ENCODE measurements at regions not wholly inside any gene's neighbourhood (a gene's known extent, or its start where the extent isn't known, plus 50 kb on each side); places are given as distances from the start of the nearest gene placed in this dataset.

DNA sequence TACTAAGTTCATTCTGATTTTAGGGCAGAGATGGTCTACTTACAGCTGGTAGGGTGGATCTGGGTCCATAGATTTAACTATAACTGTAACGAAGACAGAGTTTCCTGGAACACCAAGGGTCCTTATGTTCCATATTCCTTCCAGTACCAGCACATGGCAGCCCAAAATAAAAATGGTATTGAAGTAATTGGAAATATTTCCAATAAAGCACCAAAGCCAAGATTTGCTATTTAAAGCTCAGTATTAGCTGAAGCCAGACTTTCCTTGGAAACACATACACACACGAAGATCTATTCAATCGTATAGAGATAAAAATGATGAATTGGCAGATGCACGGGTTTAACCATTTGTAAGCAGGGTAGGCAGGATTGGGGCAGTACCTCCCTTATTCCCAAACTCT, 289.1 kb upstream of the SORCS1 start:
- DNase-seq, result no peak

DNA sequence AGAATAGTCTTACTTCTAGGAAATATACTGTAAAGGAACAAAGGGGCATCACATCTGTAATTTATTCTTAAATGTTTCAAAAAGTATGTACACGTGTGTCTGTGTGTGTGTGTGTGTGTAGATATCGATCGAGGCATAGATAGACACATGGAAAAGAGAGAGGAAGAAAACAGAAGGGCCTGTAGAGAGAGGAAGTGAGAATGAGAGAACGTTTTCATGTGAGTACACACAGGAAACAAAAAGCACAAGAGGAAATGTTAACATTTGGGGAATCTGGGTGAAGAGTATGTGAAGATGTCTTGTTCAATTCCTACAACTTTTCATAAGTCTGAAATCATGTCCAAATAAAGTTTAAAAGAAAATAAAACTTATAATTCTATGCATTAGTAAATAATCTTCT, 286.5 kb upstream of the SORCS1 start:
- no peak for DNase-seq

DNA sequence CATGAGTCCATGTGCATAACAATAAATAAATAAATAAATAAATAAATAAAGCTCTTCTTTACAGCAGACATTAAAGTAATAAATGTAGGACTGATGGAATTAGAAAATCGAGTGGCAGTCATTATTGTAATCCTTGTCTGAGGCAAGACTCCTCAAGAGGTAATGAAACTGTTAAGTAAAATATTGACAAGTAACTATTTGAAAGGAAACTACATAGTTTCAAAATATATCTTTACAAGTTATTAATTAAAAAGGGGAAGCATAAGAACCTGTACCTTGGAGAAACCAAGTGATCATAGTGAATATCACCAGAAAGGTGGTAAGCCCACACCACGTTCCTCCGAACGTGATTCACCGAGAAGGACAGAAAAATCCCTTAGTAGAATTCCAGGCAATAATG, 285.6 kb upstream of the SORCS1 start:
- no peak for DNase-seq

DNA sequence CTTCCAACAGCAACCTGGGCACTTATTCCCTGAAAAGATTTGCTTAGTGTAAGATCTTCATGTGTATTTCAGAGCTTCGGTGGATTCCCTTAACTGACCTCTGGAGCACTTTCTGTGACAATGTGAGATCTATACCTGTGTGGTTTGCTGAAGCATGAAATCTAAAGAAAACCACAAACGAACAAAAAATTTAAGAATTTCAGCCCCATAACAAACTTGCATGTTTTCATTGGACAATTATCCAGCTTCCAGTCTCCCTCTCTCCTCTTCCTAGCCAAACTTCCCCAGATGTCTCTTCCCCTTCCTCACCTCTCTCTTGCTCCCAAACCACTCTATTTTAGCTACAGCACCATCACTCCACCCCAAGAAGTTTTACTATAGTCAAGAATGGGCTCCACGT, 279.9 kb upstream of the SORCS1 start:
- DNase-seq, result no peak

DNA sequence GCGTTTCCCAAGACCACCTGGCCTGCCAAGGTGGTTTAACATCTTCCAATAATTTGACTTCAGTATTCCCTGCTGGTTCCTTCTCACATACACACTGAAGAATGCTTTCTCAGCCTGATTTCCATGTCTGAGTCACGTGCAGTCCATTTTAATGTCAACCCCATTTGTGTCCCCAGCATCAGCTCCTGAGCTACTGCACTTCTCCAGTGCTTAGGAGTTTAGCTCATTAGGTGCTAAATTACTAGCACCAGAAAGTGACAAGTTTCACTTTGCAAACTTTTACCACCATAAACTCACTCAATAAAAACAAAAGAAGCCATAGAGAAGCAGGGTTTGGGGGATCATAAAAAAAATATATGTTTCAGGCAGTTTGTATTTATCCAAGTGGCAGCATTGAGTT, 279.3 kb upstream of the SORCS1 start:
- peak; percentile 26 for DNase-seq

DNA sequence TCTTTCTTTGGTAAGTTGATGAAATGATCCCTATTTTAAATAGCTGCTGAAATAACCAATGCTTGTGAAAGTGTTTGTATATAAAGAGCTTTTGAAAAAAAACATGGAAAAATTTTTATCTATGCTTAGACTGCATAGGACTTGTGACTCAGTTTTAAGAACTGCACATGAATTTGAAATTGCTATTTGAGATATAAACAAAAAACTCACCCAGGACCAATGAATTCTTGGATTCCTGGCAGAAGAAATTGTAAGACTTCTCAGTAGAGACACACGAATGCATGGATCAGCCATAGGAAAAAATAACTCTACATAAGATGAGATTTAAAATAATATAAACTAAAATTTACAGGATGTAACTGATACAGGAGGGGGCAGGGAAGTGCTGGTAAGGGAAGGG, 278.8 kb upstream of the SORCS1 start:
- DNase-seq, result no peak

DNA sequence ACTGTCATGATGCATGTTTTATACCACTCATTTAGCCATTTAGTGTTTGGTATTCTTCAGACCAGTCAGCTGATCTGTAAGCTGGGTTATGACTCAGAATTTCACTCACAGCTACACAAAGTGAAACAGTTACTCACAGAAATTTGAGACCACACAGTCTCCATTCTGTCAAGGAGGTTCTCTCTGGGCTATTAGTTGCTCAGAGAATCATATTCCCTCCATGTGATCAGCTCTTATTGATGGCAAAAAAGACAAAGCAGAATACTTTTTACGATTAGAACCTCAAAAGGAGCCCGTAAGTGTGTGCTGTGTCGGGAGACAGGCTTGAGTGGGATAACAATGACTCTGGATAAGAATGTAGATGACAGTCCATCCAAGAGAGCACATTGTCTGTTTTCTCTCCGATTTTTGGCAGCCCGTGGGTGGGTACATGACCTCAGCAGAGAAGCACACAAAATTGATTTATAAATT, 277.6 kb upstream of the SORCS1 start:
- DNase-seq, result no peak

DNA sequence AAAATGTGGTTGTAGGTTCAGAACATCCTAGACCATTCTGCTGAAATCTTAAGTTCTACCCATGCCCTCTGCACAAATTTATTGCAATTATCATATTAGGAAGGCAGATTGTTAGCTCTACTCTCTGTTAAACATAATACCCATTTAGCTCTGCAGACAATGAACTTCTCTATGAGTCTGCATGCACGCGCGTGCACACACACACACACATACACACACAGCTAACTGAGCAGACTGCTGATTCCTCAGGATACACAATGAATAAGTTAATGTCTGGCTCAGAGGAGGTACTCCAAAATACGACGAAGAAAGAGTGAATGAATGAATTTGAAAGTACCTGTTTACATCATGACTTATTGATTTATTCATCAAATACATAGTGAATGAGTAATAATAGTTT, 276.2 kb upstream of the SORCS1 start:
- no peak for DNase-seq

DNA sequence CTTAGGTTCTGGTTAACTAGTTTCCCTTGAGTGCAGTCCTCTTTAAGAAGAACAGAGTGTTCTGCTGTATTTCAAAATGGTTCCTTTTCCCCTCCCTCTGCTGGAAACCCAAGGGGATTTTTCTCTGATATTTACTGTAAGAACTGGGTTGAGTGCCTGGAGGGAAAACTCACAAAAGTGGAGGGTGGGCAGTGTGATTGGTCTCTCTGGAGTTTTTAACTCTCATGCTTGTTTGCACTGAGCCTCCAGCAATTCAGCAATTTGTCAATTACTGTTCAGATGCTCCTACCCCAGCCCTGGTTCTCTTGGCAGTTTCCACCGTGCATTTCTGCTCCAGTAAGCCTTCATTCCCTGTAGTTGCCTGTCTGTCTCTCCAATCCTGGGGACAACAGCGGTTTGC, 273.4 kb upstream of the SORCS1 start:
- DNase-seq, result peak; percentile 61

DNA sequence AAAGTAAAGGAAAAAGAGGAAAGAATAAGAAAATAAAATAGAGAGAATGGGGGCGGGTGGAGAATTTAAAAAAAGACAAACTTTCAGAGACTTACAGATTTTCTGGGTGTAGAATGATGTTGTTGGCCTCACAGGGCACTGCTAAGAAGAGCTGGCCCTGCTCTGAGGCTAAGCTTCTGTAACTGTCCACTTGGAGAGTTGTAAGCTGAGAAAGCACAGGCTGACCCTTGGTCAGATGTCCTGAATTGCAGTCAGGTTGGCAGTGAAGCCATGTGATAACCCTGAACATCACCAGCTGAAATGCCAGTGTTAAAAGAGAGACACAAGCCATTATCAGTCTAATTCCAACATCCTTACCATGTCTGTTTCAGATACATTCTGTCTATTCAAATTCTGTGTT, 272.1 kb upstream of the SORCS1 start:
- no peak for DNase-seq

DNA sequence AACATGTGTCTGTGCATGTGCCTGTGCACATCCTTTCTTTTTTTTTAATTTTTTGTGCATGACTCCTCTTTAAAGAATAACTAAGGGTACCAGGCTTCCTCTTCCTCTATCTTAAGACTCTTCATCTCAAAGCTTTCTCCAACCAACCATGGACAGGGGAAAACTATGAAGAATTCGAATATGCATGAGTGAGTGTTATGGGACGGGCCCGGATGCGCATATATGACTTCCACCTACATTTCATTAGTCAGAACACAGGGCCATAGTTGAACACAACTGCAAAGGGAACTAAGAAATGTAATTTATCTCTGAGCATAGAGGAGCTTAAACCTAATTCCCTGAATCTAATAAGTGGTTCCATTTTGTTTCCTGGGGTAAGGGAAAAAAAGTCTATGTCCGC, 270.3 kb upstream of the SORCS1 start:
- DNase-seq, result no peak

DNA sequence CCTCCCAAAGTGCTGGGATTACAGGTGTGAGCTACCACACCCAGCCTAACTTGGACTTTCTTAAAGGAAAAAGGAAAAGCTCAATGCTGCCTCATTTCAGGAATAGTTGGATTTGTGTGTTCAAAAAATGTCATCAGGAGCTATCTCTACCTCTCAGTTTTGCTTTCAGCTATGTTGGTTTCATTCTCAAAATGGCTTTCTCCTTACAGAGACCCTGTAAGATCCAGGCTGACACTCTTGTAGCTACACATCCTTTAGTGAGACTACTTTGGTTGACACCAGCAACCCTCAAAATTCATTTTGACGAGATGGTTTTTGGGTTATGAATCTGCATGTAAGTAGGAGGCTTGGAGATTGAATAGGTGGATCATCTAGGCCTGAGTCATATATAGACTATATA, 269.7 kb upstream of the SORCS1 start:
- no peak for DNase-seq

DNA sequence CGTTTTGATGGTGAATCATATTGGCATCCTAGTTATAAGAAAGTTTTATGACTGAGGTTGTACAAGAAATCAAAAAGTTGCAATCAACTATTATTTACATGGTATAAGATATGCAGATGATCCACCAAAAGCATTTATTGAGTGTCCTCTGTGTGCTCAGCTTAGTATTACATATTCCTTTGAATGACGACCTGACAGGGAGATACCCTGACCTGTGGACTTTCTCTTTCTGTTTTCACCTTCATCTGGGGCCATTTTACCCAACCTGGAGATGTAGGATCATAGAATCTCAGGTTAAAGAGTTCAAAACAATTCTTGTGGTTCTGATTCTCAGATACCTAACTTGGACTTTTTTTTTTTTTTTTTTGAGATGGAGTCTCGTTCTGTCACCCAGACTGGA, 269.1 kb upstream of the SORCS1 start:
- DNase-seq, result no peak

DNA sequence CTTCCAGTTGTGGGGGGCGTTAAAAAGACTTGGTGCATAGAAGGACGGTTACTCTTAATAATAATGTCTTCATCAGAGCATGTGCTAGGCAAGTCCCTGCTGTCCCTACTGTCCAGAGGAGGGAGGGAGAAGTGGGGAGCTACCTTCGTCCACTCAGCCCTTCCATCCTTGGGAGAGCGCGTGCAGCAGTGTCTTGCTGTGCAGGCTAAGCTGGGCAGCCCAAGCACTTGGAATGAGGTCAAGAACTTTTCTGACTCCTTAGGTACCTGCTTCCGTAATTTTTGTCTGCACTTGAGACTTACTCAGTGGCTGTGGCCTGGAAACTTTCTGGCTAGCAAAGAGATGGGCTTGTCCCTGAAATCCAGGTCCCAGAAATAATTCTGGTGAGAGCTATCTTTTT, 265.9 kb upstream of the SORCS1 start:
- no peak for DNase-seq

DNA sequence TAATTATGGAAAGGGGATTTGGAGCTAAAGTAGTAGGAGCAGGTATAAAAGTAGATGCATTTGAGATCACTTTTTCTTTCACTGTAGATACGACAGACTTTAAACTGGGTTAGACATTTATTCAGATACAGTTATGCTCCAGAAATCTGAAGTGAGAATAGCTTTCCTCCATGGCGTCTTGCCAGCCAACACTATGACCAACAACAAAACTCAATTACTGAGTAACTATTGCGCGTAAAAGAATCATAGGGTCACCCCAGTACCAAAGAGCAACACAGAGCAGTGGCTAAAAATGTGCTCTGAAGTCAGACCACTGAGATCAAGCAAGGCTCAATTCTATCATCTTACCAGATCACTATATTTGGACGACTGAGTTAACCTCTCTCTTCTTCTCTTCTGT, 262.5 kb upstream of the SORCS1 start:
- no peak for DNase-seq

DNA sequence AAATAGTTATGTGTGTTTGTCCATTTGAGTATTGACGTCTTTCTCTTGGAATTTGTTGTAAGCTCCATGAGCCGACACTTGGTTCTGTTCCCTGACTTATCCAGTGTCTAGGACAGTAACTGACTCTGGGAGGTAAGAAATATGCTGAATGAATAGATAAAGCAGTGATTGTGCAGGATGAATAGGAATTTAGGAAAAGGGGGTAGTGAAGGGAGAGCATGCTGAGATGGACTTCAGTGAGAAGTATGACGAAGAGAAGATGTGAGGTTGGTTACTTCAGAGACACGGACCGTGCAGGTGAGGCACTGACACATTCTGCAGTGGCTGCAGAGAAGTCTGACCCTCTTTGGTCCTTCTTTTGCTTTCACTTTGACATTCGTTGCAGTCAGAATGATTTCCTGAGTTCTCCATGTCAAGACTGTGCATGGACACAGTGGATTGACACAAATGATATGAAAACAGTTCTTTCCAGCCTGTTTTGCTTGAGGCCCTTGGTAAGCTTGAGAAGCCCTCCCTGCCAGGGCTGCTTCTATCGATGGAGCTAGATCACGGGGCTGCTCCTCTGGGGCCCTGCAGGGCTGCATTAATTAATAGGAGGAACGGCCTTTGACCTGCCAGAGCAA, 261.5 kb upstream of the SORCS1 start:
- peak; percentile 40 for DNase-seq

DNA sequence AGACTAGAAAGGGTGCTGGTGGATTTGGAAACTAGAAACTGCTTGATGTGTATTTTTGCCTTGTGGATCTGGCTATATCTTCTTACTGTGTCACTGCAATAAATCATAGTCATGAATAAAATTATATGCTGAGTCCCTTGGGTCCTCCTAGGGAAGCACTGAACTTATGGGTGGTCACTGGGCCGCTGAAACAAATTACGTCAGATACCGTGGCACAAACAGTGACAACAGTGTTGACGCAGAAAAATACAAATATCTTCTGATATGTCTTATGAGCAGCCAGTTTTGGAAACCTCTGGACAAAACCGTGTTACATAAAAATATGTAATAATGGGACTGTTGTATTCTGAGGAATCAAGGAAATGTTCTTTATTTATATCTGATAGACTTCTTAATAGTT, 260.1 kb upstream of the SORCS1 start:
- no peak for DNase-seq

DNA sequence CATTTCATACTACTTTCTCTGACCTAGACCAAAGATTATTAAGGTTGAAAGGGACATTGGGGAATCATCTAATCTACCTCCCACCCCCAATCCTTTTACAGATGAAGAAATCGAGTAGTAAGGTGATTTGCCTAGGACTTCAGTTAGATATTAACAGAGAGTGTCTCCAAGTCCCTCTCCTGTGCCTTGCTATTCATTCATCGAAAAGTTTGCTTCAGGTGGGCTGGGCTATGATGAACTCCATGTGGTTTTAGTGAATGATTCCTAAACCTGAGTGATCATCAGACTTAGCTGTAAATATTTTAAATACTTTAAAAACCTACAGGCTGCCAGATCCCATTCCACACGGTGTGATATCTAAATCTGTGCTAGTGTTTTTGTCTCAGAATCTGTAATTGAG, 259.4 kb upstream of the SORCS1 start:
- DNase-seq, result no peak

DNA sequence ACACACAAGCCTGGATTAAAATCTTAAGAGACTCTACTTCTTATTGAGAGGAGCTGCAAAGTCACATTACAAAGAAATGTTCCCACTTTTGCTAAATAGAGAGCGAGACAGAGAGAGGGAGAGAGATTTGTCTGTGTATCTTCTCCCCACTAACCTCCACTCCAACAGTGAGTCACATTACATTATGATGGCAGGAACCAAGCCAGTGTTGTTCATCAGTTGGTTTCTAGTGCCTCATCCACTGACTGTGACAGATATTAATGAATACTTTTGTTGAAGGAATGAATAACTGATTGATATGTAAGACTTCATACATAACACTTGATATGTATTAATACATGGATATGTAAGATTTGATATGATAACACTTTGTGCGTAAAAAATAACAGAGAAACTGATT, 258.2 kb upstream of the SORCS1 start:
- DNase-seq, result no peak

DNA sequence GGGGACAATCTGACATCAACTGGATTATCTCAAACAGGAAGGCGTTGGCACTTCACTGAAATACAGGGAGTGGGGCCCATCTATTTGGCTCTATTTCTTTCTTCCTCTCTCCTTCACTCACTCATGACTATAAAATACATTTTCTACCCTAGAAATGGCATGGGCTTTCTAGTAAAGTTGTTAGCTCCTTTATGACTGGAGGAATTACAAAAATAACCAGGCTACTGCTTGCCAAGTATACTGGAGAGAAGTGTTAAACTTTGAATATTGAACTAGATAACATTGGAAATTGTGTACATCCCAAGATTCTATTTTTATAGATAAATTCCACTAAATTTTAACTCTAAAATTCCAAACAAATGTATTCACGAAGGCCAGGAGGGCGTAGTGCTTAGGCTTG, 255.7 kb upstream of the SORCS1 start:
- no peak for DNase-seq

DNA sequence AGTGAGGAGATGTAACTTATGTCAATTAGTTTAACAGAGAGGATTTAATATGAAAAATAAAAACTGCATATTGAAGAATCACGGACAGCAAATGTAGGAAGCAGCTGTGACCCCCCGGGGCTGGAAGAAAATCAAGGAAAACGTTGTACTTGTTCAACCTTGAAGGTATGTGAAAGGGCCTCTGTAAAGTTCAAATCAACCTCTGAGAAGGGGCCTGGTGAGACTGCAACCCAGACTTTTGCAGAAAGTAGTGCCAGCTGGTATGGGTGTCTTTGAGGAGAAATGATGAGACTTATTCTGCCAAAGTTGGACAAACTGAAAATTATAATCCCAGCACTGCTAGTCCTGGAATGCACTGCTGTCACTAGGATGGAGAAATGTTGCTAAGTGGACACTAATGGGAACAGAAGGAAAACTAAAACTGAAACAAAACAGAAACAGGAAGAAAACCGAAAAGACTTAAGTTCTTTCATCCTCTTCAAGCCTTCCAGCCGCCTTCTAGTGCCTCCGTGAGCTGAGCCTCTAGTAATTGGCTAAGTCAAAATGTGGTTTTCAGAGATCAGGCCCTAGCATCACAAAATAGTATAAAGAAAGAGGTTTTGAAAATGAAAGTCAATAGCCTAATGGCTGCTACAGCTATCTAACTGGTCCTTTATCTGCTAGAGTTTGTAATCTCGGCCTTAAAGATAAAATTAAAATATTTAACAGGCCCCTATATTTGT, 253.7 kb upstream of the SORCS1 start:
- no peak for DNase-seq

DNA sequence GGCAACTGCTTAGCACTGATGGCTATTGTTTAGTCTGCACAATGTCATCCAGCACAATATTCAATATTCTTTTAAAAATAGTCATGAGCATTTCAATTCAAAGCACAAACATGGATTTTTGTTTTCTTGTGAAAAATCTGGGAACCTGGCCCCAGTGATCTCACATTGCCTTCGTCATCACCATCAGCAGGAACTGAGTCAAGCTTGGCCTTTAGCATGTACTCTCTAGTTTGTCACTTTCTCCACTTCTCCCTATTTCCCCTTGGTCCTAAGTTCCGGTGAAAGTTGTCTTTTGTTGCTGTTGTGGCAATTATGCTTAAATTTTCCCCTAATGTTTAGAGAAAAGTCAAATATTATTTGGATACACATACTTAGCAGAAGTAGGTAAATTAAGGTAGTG, 252.9 kb upstream of the SORCS1 start:
- no peak for DNase-seq

DNA sequence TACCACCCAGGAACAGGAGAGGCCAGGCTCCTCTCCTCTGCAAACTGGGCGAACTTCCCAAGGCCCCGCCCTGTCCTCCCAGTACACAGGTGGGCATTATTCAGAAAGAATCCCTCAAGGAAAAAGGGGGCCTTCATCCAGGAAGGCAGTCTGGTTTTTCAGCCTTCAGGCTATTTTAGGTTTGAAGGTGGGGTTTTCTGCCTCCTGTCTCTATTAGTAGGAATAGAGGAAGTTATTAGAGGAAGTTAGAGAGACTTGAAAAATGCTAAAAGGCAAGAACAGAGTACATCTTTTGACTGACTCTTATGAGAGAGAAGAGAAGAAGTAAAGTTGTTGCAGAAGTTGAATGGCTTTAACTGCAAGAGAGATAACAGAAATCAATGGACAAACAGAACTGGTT, 250.9 kb upstream of the SORCS1 start:
- DNase-seq, result no peak

DNA sequence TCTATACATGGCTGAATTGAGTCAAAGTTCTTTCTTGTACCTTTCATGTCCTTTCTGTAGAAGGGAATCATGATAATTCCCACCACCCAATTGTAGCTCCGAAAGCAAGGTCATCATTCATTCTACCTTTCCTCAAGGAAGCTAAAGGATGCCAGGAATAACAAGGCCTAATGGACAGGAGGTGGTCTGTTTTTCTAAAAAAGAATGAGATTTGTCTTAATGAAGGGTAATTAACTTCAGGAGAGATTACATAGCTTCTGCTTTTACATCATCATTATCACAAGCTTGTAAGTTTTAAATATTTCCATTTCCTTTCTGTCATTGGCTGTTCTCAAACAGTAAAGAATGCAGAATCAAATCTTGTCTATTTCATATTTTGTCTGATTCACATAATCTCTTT, 249.5 kb upstream of the SORCS1 start:
- DNase-seq, result no peak

DNA sequence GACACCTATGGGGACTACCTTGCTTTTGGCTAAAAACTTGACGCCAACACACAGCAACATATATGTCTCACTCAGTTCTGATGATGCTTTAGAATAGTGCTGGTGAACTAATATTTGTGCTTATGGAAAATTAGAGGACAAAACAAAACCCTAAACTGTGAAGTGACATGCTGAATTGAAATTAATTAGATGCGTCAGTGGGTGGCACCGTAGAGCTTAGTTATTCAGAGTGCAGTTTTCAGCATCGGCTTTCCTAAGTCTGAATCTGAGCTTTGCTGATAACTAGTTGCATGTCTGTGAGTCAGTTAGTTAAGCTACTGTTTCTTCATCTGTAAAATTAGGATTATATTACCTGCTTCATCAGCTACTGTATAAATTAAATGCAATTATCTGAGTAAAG, 245.0 kb upstream of the SORCS1 start:
- DNase-seq, result peak; percentile 24

All from eye (tissue), 1 donor.